HCEC 1CT (cell line): ENCODE measurements at regions not wholly inside any gene's neighbourhood (a gene's known extent, or its start where the extent isn't known, plus 50 kb on each side); places are given as distances from the start of the nearest gene placed in this dataset.
A peak's percentile ranks its signal among the peaks of the same experiment; 100 is the strongest.

ENCODE experiments used
- DNase-seq: peaks from one replicate; pipeline ENCODE4 v3.0.0-alpha.2; 2017

GRCh38 chr6:82013561-82014530 is 233.7 kb downstream of the IBTK start:
- DNase-seq, result peak; percentile 73

- peak; percentile 50 for DNase-seq
Observed at GRCh38 chr6:82006027-82006738, 241.4 kb downstream of the IBTK start.

GRCh38 chr6:82000551-82000950 is 247.0 kb downstream of the IBTK start:
- DNase-seq, result no peak

GRCh38 chr6:81999826-82000225 is 247.3 kb upstream of the TENT5A start:
- no peak for DNase-seq

GRCh38 chr6:81999270-81999669 is 246.8 kb upstream of the TENT5A start:
- no peak for DNase-seq

- peak; percentile 87 for DNase-seq
Observed at GRCh38 chr6:81998432-81998831, 246.0 kb upstream of the TENT5A start.

GRCh38 chr6:81997090-81997926 is 244.8 kb upstream of the TENT5A start:
- DNase-seq, result peak; percentile 96

- DNase-seq, result peak; percentile 95
Observed at GRCh38 chr6:81996414-81996813, 243.9 kb upstream of the TENT5A start.

GRCh38 chr6:81995548-81996289 is 243.2 kb upstream of the TENT5A start:
- DNase-seq, result peak; percentile 73

GRCh38 chr6:81988871-81989270 is 236.4 kb upstream of the TENT5A start:
- peak; percentile 58 for DNase-seq

GRCh38 chr6:81988446-81988845 is 236.0 kb upstream of the TENT5A start:
- DNase-seq, result peak; percentile 31

- no peak for DNase-seq
Observed at GRCh38 chr6:81987293-81987692, 234.8 kb upstream of the TENT5A start.

- no peak for DNase-seq
Observed at GRCh38 chr6:81985191-81985590, 232.7 kb upstream of the TENT5A start.

GRCh38 chr6:81984599-81984998 is 232.1 kb upstream of the TENT5A start:
- DNase-seq, result no peak

- DNase-seq, result peak; percentile 80
Observed at GRCh38 chr6:81981812-81982211, 229.3 kb upstream of the TENT5A start.

- DNase-seq, result no peak
Observed at GRCh38 chr6:81979767-81980166, 227.3 kb upstream of the TENT5A start.

GRCh38 chr6:81979329-81979728 is 226.8 kb upstream of the TENT5A start:
- DNase-seq, result no peak

GRCh38 chr6:81978230-81978629 is 225.7 kb upstream of the TENT5A start:
- peak; percentile 38 for DNase-seq

GRCh38 chr6:81977486-81977885 is 225.0 kb upstream of the TENT5A start:
- peak; percentile 33 for DNase-seq

GRCh38 chr6:81969814-81970213 is 217.3 kb upstream of the TENT5A start:
- no peak for DNase-seq

- DNase-seq, result no peak
Observed at GRCh38 chr6:81969011-81969410, 216.5 kb upstream of the TENT5A start.

- DNase-seq, result no peak
Observed at GRCh38 chr6:81966968-81967367, 214.5 kb upstream of the TENT5A start.
